Vagina (tissue), 2 donors: ENCODE measurements at regions not wholly inside any gene's neighbourhood (a gene's known extent, or its start where the extent isn't known, plus 50 kb on each side); places are given as distances from the start of the nearest gene placed in this dataset.

ENCODE experiments used
- POLR2A ChIP-seq, 2 donors: fragments of 450-650 bp; IDR thresholded peaks; one replicate each; pipeline ENCODE4 v1.6.1; 2017; ENCODE audit warnings: antibody characterized with exemption in 2 of 2, mild to moderate bottlenecking in 2 of 2, moderate library complexity in 2 of 2
- TF ChIP-seq, protein P1 (sequence below), 3 experiments: fragments of 450-650 bp in 2 of 3; fragments of 200-600 bp in 1 of 3; sonication (generic) in 1 of 3; IDR thresholded peaks; one replicate each; pipeline ENCODE4 v1.5.1; 2017 to 2019; ENCODE audit warnings: antibody characterized with exemption in 3 of 3, mild to moderate bottlenecking in 2 of 3, moderate library complexity in 2 of 3

GRCh38 chr5:6178846-6179532 is 199.4 kb downstream of the MED10 start:
- TF ChIP-seq, protein P1, sequence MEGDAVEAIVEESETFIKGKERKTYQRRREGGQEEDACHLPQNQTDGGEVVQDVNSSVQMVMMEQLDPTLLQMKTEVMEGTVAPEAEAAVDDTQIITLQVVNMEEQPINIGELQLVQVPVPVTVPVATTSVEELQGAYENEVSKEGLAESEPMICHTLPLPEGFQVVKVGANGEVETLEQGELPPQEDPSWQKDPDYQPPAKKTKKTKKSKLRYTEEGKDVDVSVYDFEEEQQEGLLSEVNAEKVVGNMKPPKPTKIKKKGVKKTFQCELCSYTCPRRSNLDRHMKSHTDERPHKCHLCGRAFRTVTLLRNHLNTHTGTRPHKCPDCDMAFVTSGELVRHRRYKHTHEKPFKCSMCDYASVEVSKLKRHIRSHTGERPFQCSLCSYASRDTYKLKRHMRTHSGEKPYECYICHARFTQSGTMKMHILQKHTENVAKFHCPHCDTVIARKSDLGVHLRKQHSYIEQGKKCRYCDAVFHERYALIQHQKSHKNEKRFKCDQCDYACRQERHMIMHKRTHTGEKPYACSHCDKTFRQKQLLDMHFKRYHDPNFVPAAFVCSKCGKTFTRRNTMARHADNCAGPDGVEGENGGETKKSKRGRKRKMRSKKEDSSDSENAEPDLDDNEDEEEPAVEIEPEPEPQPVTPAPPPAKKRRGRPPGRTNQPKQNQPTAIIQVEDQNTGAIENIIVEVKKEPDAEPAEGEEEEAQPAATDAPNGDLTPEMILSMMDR (IDR thresholded peaks at IDR 0.05): no peak
- TF ChIP-seq POLR2A (IDR thresholded peaks at IDR 0.05): no peak
